NCI-H748 (cell line): ENCODE measurements at regions not wholly inside any gene's neighbourhood (a gene's known extent, or its start where the extent isn't known, plus 50 kb on each side); places are given as distances from the start of the nearest gene placed in this dataset.

ENCODE experiments used
- DNase-seq: peaks from one replicate; lab custom pipeline; 2025; ENCODE audit not compliant: unreplicated experiment; lab: John Stamatoyannopoulos, UW

- DNase-seq, result no peak
Measured at GRCh38 chr20:50388733-50389437, 121.3 kb upstream of the PTPN1 start.

GRCh38 chr20:50389438-50389807 lies 120.8 kb upstream of the PTPN1 start:
- DNase-seq, result no peak

- no peak for DNase-seq
Measured at GRCh38 chr20:50389808-50390684, 120.1 kb upstream of the PTPN1 start.

GRCh38 chr20:50390685-50391443 lies 119.3 kb upstream of the PTPN1 start:
- no peak for DNase-seq

- no peak for DNase-seq
Measured at GRCh38 chr20:50391444-50392137, 118.6 kb upstream of the PTPN1 start.

- no peak for DNase-seq
Measured at GRCh38 chr20:50392138-50392866, 117.9 kb upstream of the PTPN1 start.

GRCh38 chr20:50393242-50393641 lies 116.9 kb upstream of the PTPN1 start:
- no peak for DNase-seq

GRCh38 chr20:50393990-50394561 lies 116.1 kb upstream of the PTPN1 start:
- DNase-seq, result no peak

- no peak for DNase-seq
Measured at GRCh38 chr20:50394569-50394968, 115.6 kb upstream of the PTPN1 start.

GRCh38 chr20:50395251-50395729 lies 114.9 kb upstream of the PTPN1 start:
- DNase-seq, result no peak

GRCh38 chr20:50395914-50396488 lies 114.2 kb upstream of the PTPN1 start:
- DNase-seq, result no peak

GRCh38 chr20:50396623-50397022 lies 113.6 kb upstream of the PTPN1 start:
- DNase-seq, result no peak

GRCh38 chr20:50397058-50397457 lies 113.1 kb upstream of the PTPN1 start:
- DNase-seq, result no peak

GRCh38 chr20:50398064-50398463 lies 112.1 kb upstream of the PTPN1 start:
- DNase-seq, result no peak

GRCh38 chr20:50398471-50398820 lies 111.7 kb upstream of the PTPN1 start:
- no peak for DNase-seq

- no peak for DNase-seq
Measured at GRCh38 chr20:50398821-50399554, 111.2 kb upstream of the PTPN1 start.

GRCh38 chr20:50399555-50399916 lies 110.6 kb upstream of the PTPN1 start:
- DNase-seq, result no peak

- DNase-seq, result peak; percentile 61
Measured at GRCh38 chr20:50399917-50400704, 110.1 kb upstream of the PTPN1 start.
